NCI-H1694 treated with DMSO at 0.1 percent for 48 hours (cell line): ENCODE measurements at regions not wholly inside any gene's neighbourhood (a gene's known extent, or its start where the extent isn't known, plus 50 kb on each side); places are given as distances from the start of the nearest gene placed in this dataset.

Experiments
- DNase-seq: peaks from one replicate; lab custom pipeline; 2025; lab: John Stamatoyannopoulos, UW

DNA sequence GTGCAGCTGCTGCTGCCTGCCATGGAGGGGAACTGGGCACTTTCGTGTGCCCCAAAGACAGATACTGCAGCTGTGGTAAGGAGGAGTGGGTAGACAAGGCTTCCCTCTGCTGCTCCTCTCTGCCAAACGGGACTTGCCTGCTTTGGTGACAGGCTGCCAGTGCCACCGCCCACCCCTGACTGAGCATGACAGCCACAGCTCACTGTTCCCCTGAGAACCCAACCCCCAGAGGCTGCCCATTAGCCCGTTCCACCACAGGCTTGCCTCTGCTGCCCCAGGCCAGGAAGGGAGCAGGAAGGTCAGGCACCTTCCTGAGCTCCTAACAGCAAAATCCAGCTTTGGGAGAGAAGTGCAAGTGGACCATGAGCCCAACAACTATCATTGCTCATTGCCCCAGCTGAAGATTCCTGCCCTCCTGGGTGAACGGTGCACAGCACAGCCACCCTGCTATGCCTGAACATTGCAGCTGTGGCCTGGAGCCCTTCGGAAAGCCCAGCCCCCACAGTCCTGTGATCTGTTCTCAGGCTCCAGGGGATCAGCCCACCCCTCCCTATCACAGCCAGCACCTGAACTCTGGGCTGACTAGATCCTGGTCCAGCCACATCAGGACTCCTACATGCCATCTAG is 58.7 kb upstream of the ANTXRL start:
- DNase-seq: no peak

- peak; percentile 47 for DNase-seq
Observed at GRCh38 chr10:46228563-46229071, 58.2 kb upstream of the ANTXRL start.

GRCh38 chr10:46229144-46229563 is 57.6 kb upstream of the ANTXRL start:
- DNase-seq: peak; percentile 48

GRCh38 chr10:46230615-46231014 is 56.2 kb upstream of the ANTXRL start:
- DNase-seq: no peak

DNA sequence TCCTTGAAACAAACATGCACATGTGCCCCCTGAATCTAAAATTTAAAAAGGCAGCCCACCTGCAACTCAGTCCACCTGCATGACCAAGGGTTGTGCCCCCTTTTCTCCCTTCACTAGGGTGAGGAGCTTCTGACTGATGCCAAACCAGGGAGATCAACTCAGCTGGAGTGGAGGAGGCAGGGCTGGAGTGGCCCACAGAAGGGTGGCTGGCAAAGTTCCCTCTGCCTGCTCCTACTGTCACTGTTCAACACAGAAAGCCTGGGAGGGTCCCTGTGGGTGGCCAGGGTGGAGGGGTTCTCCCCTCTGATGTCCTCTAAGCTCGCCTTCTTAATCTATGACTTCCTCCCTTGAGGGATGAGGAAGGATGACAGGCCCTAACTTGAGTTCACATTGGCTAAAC is 55.7 kb upstream of the ANTXRL start:
- DNase-seq: no peak

- no peak for DNase-seq
Observed at GRCh38 chr10:46232084-46232483, 54.7 kb upstream of the ANTXRL start.

- no peak for DNase-seq
Observed at GRCh38 chr10:46232666-46233065, 54.1 kb upstream of the ANTXRL start.

DNA sequence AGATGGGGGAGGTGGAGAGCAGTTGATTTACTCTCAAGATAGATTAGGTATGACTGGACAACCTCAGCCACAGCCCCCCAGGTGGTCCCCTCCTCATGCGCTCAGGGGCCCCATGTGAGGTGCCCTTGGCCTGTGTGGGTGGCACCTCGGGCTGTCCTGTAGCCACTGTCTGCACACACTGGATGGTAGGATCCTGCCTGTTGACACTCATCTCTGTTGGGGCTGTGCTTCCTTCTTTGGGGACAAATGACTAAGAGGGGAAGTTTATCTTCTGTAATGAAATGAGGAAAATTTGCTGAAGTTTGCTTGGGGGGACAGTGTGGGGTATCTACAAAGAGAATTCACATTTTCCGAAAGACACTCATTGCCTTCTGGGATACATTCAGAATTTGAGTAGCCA is 53.6 kb upstream of the ANTXRL start:
- no peak for DNase-seq

DNA sequence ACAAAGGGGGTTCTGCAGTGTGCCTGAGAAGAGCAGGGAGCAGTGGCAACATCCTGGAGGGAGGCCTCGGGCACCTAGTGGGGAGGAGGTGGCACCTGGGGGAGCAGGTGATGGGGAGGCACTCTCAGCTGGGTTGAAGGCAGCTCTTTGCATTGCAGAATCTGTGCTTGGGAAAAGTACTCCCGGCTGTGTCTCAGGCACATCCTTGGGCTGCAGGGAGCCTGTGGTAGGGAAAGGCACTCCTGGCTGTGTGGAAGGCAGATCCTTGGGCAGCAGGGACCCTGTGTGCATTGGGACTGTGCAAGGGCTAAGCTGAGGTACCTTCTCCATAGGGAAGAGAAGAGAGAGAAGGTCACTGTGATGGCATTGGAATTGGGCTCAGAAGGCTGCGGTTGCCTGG is 52.8 kb upstream of the ANTXRL start:
- no peak for DNase-seq

DNA sequence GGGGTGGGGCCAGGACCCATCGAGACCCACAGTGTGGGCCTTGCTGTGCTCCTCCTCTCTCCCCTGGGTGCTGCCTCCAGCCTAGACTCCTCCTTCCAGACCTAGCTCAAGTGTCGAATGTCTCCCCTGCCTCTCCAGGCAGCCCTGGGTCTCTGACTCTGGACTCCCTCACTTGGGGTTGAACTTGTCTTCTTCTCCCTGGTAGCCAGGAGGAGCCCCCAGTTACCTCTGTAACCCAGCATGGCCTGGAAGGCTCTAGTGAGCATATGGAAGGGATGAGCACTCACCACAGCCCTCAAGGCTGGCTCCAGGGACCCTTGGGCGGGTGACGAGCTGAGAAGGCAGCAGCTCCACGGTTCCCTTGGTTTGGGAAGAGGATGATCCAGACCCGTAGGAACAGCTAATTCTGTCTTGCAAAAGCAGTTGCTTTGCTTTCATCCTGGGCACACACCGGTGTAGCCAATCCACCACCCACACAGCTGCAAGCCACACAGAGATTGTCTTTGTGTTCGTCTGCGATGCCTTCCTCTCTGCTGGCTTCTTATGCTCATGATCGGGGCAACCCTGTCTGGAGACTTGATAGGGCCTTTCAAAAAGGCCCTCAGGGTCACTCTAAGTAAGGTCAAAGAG is 52.3 kb upstream of the ANTXRL start:
- DNase-seq: no peak

DNA sequence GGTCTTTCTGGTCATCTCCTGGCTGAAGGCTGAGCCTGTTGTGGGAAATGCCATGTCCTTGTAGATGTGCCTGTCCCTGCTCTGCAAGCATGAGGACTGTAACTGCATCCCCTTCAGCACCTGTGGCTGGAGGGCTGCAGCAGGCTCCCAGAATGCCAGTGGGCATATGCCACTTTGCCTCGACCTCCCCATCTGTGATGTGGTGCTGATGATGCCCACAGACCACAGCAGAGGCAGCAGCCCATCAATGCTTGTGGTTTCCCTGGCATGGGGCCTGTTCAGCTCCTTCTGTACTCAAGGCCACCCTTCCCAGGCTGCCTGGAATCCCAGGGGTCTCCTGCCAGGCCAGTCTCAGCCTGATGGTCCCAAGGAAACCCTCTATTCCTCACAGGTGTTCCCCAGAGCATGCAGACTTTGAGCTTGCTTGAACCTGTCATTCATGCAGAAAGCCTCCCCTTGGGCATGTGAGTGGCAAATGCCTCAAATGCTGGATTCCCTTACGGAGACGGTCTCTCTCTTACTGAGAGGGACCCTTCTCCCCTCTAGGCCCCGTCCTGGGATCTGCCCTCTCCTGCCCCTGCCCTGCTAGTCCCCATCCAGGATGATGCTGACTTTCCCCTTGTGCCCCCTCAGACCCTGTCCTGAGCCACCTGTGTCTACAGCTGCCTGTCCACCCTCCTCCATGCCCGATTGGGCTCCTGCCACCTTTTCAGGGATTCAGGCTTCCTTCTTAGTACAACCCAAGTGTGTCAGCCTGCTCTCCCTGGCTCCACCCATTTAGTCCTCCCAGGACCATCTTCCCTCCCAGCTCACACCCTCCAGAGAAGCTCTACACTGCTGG is 50.9 kb upstream of the ANTXRL start:
- no peak for DNase-seq

DNA sequence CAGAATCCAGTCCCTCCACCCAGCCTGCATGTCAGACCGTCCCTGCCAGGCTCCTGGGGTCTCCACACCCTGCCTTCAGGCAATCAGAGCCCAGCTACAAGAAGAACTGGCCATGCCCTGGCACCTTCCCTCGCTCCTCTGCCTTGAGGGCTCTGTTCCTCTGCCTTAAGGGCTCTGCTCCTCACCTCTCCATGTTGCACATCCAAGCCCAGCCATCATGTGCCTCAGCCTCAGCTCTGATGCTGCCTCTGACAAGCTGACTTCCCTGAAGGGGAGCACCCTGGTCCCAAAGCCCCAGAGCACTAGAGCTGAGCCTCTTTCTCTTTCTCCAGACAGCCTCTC is 50.3 kb upstream of the ANTXRL start:
- no peak for DNase-seq

GRCh38 chr10:46236941-46237681 is 49.7 kb upstream of the ANTXRL start:
- DNase-seq: no peak
